ENCODE measurements at regions not wholly inside any gene's neighbourhood (a gene's known extent, or its start where the extent isn't known, plus 50 kb on each side); places are given as distances from the start of the nearest gene placed in this dataset.
A peak's percentile ranks its signal among the peaks of the same experiment; 100 is the strongest.

DNA sequence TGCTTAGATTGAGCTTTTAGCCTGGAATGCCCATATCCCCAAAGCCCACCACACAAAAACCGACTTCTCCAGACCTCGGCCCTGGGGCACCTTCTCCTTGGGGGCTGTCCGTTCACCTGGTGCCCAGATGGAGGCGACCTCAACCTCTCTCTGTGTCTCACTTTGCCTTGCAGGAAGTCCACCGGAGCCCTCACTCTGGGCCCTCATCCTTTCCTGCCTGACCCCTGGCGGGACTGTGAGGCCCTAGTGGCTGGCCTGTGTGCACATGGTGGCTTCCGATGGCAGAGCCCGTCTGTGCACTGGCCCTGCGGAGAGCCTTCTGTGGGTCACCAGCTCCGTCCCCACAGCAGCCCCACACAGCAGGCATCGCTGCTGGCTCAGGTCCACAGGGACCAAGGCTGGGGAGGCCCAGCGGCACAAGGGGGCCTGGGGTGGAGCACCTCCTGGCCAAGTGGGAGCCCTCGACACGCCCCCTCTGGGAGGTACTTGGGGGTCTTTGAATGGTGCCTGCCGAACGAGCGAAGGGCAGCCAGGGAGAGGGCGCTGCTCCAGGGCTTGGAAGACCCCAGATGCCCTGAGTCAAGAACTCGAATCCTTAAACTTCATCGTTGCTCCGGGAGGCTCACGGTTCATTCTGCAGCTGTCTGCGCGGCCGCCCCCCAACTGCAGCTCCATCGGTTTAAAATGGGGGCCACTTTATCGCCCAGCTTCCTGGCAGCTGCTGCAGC is 97.2 kb upstream of the ADRA2C start:
- no peak for DNase-seq (ENCODE audit: low spot score)

DNA sequence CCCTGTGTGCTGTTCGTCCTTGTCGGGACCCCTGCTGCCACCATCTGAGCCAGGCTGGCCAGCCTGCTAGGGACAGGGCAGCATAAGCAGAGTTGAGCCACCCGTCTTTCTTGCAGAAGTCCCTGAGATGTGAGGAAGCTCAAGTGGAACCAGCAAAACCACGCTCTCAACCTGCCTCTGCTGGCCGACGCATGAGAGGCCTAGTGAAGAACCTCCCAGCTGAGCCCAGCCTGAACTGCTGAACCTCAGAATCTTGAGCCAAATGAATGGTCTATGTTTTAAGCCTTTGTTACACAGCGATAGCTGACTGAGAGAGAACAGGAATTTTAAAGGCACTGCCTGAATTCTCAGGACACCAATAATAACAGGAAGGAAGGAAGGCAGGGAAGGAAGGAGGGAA is 98.9 kb upstream of the ADRA2C start:
- no peak for DNase-seq (ENCODE audit: low spot score)

DNA sequence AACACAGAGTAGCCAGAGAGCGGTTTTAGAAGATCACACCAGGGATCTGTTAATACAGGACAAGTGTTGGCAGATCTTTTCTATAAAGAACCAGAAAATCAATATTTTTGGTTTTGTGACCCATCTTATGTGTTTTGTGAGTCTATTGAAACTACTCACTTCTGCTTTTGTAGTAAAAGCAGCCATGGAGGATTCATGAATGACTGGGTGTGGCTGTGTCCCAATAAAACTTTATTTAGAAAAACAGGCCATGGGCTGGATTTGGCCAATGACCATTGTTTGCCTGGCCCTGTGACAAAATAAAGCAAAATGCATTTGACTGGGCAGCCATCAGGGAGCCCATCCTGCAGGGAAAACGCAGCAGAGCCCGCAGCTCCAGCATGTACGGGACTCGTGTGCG is 99.9 kb upstream of the ADRA2C start:
- no peak for DNase-seq (ENCODE audit: low spot score)

DNA sequence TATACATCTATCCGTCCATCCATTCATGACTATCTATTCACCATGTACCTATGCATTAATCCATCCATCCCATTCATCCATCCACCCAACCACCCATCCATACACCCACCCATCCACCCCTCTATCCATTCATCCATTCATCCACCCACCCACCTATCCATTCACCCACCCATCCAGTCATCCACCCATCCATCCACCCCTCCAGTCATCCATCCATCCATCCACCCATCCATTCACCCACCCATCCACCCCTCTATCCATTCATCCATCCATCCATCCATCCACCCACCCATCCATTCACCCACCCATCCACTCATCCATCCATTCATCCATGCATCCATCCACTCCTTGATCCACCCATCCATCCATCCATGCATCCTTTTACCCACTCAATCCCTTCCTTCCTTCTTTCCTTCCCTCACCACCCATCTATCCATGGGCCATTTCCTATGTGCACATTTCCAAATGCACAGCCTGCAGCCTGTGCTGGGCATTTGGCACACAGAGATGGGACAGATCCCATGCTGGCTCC is 100.8 kb upstream of the ADRA2C start:
- no peak for DNase-seq (ENCODE audit: low spot score)

DNA sequence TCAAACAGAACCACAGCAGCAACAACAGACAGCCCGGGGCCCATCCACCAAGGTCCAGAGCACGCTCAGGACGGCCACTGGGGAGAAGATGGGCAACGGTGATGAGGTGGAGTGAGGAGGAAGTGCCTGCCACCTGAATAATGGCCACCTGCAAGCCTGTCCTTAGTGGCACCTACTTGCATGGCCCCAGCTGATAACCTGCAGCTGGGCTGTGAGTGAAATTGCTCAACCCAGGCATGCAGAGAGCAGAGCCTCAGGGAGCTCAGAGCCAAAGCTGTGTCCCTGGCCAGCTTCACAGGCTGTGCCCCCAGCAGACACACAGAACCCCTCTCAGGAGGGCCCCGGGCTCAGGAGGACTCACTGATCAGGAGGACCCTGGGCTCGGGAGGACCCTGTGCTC is 102.4 kb upstream of the ADRA2C start:
- DNase-seq (ENCODE audit: low spot score) = no peak

DNA sequence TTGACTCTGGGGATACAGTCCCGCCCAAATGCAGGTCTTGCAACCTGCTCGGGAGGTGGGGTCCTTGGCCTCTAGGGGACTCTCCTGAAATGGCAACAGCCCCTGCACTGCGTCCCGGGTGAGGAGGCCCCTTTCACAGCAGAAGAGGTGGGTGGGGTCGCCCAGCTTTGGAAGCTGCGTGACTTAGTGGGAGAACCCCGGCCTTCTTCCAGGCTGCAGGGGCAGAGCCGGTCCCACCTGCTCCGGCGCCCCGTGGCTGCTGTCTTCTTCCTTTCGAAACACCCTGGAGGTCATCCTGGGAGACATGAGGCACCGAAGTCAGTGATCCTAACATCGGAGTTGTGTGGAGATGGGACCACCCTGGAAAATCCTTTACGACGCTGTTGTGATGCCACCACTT is 103.7 kb upstream of the ADRA2C start:
- DNase-seq (ENCODE audit: low spot score) = no peak

DNA sequence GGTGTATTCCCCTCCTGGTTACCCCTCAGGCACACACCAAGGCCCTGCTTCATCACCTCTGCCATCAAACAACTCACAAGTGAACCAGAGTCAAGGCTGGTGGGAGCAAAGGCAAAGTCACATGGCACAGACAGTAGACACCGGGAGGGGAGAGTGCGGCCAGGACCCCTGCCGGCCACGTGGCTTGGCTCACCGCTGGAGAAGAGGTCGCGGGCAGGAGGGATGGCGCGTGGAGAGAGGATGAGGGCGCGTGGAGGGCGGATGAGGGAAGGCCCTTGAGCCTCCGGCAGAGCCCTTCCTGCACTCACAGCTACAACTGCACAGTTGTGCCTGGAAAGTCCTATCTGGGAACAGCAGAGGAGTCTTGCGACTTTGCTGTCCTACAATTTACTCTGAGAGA is 104.2 kb upstream of the ADRA2C start:
- no peak for DNase-seq (ENCODE audit: low spot score)

DNA sequence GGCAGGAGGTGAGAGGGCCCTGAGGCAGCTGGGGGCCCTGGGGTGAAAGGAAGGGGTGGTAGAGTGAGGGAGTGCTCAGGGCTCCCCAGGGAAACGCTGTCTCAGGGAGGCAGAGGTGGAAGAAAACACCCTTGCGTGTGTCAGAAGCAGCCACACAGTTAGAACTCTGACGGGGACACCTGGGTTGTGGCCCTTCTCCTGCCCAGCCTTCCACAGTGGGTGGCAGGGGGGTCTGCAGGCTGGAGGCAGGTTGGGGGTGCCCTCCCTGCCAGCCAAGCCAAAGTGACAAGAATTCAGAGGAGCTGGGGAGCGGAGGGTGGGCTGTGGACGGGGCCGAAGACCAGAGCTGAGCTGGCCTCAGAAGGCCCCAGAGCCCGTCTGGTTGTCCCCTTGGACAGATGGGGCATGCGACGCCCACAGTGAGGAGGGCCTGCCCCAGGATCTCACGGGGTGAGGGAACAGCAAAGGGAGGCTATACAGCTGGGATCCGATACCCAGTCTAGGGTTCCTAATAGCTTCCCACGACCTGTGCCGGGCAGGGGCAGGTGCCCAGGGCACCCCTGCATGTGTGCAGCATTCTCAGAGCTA is 105.2 kb upstream of the ADRA2C start:
- no peak for DNase-seq (ENCODE audit: low spot score)

DNA sequence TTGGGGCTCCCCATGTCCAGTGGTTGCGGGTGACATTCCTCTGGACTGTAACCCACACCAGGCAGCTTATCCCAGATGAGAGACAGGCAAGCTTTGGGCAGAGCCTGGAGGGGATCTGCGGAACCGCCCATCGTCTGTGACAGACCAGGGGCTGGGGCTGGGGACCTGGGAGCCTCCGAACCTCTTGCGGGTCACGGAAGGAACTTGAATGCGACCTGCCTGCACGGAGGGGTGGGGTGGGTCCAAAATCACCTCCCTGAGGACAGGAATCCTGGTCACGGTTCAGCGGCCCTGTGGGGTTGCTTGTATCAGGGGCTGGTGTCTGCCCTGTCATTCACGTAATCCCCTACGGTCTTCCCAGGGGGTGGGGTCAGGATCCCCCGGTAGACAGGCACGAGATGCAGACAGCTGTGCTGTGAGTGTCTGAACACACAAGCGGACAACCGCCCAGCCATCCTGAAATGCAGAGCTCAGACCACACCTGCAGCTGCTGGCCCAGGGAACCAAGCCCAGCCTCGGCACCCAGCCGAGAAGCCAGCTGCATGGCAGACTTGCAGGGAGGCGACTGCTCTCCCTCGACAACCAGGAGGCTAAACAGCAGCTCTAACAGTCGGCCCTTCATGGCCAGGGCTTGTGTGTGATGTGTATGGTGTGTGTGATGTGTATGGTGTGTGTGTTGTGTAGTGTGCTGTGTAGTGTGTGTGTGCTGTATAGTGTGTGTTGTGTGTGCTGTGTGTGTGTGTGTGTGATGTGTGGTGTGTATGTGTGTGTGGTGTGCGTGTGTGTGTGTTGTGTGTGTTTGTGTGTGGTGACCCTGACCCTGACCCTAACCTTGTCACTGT is 105.9 kb upstream of the ADRA2C start:
- peak; percentile 45 for DNase-seq (ENCODE audit: low spot score)

DNA sequence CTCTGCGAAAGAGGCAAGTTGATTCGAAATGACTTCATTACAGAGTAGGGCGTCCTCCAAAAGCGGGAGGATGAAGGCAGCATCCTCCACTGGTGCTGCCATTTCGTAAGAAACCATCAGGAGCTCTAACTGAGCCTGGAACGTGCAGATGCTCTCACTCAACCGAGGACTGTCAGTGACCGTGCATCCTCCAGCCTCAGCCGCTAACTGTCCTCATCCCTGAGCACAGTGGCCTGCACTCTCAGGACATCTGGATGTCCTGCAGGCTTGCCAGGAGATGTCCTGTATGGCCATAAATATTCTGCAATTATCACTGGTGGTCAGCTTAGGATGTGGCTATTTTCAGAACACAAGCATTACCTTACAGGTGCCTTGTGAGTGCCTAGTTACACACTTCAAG is 107.1 kb upstream of the ADRA2C start:
- no peak for DNase-seq (ENCODE audit: low spot score)

DNA sequence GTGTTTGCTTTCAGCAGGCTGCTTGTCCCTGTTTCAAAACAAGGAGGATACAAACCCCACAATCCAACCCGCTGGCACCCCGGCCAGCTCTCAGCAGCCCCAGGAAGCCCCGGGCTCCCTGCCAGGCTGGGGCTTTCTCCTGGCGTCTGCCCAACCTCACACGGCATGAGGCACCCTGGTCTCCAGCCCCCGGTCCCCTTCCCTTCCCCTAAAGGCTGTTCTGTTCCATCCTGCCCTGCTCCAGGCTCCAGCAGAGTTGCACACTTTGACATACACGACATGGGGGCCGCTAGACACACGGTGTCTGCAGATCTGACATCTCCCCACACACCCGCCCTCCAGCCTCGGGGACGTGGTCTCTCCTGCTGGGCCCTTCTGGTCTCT is 107.7 kb upstream of the ADRA2C start:
- no peak for DNase-seq (ENCODE audit: low spot score)

DNA sequence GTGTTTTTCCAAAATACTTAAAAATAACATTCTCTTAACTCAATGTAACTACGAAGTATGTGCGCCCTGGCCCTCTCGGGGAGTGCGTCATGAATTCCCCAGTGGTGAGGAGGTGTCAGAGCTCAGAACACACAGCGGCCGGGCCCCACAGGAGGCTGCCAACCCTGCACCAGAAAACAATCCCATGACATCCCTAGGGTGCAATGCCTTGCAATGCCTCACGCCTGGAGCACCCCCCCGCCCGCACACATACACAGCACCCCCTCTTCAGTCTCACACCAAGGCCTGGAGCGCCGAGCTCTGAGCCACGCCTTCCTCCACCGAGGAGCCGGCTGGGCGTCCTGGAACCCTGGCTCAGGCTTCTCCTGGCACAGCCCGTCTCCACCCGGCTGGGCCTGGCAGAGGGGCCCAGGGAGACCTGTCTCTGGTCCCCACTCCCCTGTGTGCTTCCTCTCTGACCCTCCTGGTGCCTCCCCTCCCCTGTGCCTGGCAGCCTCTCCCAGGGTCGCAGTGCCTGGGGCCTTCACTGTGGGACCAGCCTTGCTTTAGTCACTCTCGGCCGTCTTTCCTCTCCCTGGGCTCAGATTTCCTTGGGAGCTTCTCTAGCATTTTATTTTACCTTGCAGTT is 108.2 kb upstream of the ADRA2C start:
- no peak for DNase-seq (ENCODE audit: low spot score)

DNA sequence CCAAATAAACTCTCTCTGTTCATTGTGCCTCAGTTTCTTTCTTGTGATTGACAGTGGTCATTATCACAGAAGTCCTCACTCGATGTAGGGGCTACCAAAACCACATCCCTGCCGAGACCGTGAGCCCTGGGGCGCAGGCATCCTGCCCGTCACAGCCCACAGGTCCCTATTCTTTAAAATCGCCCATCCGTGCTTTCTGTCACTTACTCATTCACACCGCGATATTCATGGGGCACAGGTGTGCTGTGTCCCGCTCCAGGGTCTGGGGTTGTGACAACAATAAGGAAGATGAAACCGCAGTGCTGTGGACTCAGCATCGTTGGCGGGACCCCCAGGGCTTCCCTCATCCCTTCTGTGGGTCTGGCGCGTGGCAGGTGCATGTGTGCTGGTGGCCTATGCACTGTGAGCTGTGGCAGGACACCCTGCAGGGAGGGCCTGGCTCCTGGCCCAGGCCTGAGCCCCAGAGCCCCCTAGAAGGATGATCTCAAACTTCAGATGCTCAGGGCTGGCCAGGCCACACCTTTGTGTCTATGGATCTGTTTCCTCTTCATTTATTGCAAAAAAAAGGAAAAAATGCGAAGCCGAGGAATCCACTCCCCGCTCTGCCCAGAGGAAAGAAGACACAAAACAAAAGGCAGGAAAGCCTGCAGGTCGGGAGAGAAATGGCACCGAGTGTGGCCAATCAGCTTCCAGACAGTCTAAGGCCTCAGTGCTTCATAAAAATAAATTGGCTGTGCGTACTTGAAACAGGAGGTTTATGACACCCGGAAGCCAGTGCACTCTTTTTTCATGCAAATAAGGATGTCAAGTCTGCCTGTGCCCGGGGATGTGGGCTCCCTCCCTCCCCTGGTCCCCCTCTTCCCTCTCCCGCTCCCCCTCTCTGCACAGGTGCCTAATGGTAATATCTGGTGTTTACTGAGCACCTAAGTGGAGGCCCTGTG is 109.5 kb upstream of the ADRA2C start:
- no peak for DNase-seq (ENCODE audit: low spot score)

DNA sequence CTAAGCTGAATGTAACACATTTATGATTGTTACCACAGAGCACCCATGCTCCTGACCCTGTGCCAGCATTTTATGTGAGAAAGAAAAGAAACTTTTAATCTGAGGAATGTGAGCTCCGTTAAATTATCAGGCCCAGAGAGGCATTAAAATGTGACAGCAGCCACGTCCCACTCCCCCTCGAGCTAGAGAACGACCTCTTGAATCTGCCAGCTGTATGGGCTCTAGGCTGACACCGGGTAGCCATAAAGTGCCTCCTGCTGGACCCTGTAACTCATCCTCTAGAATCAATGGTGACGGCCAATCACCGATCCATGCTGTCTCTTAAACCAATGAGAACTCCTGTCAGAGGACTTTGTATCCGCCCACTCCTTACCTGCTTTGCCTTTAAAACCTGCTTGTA is 110.2 kb upstream of the ADRA2C start:
- DNase-seq (ENCODE audit: low spot score) = no peak

DNA sequence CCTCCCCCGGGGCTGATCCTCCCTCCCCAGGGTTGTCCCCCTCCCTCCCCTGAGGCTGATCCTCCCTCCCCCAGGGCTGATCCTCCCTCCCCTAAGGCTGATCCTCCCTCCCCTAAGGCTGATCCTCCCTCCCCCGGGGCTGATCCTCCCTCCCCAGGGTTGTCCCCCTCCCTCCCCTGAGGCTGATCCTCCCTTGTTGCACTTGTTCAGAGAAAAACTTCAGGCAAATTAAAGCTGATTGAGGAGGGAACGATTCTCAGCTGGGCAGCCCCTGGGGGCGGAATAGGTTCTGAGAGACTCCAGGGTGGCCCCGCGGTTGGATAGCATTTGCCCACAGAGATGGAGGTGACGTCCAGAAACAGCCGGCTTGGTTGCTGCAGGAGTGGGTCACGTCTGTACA is 110.7 kb upstream of the ADRA2C start:
- DNase-seq (ENCODE audit: low spot score) = no peak

DNA sequence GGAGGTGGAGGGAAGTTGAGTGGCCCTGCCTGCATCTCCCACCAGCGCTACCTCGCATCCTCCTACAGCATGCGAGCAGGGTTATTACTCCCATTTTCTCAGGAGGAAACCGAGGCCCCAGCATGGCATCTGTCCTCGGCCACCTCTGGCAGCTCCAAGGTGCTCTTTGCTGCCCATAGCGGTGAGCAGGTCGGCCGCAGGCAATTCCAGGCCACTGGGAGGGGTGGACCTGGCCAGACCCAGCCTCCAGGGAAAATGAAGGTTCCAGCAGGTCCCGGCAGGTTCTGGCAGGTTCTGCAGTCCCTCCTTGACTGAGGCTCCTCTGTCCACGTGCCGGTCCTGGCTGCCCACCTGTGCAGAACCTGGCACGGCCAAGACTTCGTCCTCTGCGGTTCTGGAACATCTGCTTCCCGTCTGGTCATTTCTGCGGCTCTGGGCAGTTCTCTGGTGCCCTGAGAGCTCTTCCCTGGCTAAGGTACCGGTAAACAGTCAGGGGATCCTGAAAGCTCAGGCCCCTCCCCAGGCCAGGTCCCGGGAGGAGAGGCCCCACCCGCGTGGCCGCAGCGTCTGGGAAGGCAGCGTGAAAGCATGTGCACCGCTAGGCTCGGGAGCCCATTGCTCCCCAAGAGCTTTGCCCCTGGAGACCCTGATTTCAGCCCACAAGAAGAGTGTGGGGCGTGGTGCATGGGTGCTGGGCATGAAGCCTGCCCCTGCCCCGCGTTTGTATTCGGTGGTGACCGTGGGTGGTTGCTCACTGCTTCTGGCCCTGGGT is 112.0 kb upstream of the ADRA2C start:
- no peak for DNase-seq (ENCODE audit: low spot score)

DNA sequence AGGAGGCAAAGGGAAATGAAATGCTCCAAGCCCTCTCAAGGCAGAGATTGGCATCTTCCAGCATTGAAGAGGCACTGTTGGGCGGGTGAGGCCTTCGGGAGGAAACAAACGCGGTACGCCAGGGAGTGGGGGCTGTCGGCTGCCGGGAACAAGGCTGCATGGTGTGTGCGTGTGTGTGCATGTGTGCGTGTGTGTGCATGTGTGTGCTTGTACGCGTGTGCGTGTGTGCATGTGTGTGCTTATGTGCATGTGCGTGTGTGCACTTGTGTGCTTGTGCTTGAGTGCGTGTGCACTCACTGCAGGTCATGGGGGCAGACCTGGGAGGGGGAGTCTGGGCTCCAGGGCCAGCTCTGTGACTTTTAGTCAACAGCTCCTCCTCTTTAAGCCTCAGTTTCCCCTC is 113.6 kb upstream of the ADRA2C start:
- no peak for DNase-seq (ENCODE audit: low spot score)

DNA sequence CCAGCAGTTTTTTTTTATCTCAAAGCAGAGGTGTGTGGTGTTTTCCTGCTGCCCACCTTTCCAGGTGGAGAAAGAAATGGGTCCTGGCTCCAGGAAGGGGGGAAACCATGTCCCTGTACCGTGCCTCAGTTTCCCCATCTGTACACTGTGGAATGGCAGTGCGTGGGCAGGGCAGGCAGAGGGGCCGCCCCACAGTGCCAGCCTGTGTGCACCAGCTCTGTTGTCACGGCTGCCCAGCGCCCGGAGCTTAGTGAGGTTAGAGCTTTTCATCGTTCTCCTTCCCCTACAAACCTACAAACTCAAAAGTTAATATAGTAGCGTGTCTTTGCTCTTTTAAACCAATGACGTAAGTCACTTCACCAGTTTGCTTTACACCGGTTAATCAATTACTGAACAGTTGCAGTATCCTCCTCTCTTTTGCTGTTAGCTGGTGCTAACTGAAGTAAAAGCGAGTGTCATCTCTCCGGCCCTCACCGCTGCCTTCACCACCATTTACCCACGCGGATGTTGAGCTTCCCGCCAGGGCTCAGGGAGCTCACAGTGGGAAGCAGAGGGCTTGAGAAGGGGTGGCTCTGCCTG is 114.8 kb upstream of the ADRA2C start:
- no peak for DNase-seq (ENCODE audit: low spot score)

DNA sequence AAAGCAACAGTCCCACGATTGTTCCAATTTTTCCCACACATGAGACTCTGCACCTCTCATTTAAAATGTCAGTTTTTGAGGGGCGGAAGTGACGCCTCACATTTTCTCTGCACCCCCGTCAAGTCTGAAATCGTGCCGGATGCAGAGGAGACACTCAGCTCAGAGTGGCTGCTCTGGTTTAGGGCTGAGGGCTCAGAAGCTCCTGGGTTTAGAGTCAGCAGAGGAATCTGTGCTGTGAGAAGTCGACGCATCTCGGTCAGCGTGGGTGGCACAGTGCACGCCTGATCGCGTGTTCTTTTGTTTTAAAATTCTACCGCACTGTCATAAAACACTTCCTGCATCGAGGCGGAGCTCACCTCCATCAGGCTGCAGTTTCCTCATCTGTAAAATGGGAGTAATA is 116.7 kb upstream of the ADRA2C start:
- no peak for DNase-seq (ENCODE audit: low spot score)

DNA sequence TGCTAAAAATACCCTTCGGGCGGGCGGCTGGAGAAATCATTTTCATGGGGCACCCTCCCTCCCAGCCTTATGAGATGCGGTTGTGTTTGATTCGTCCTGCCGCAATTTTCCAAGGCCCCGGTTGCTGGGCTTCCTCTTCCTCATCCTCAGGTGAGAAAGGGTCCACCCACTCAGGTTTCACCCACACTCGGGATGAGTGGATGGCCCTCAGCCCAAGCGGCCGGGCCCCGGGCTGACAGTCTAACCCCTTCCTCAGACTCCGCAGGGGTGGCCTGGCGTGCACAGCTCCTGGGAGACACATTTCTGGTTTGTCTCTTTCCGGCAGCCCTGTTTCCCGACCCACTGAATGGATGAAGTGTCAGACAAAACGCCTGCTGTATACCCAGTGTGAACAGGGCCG is 116.5 kb upstream of the LRPAP1 start:
- no peak for DNase-seq (ENCODE audit: low spot score)

All from pons (tissue), 1 donor.